ENCODE measurements at regions not wholly inside any gene's neighbourhood (a gene's known extent, or its start where the extent isn't known, plus 50 kb on each side); places are given as distances from the start of the nearest gene placed in this dataset.

DNA sequence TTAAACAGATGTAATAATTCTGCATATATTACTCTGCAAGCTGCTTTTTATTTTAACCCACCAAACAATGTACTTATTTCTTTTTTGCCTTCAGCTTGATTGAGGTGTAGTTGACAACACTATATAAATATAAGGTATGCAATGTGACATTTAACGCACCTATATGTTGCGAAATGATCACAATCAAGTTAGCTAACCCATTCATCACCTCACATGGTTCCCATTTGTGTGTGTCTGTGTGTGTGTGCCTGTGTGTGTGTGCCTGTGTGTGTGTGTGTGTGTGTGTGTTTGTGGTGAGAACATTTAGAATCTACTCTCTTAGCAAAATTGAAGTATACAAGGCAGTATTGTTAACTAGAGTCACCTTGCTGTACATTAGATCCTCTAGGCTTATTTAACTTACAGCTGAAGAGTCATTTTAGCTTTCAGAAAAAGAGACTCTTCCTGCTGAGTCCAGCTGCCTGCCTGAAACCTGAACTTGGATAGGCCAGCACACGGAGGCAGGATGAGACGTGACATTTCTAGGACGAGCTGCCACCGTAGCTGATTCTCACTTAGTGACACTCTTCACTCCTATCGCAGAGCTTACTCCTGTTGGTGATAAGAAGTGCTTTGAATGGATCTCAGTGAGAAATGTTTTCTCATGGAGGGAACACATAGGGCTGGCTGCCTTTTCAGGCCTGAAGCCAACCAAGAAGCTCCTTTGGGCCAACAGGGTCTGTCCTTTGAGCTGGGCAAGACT lies 126.5 kb upstream of the RIPOR2 start:
- ATAC-seq (no peak), DNase-seq (no peak)
- peaks cover 2% of the 10 kb centered on the region for H3K36me3 Mint-ChIP-seq
- H3K27ac Mint-ChIP-seq: no peak overlapping the region
- H3K4me3 Mint-ChIP-seq: no peak overlapping the region
- H3K4me1 Mint-ChIP-seq: peaks cover 7% of the 10 kb centered on the region
- CTCF ChIA-PET: interaction anchor here (1.2 to 2.3 kb wide), 7 partner anchors 8 to 36 kb away, joined by 3 to 9 read pairs (median 4); no protein-coding TSS in a partner anchor
- H3K27me3 Mint-ChIP-seq: peaks cover under 1% of the 10 kb centered on the region
- no peaks in the 10 kb centered on the region for H3K9me3 Mint-ChIP-seq (ENCODE audit: low read depth)

DNA sequence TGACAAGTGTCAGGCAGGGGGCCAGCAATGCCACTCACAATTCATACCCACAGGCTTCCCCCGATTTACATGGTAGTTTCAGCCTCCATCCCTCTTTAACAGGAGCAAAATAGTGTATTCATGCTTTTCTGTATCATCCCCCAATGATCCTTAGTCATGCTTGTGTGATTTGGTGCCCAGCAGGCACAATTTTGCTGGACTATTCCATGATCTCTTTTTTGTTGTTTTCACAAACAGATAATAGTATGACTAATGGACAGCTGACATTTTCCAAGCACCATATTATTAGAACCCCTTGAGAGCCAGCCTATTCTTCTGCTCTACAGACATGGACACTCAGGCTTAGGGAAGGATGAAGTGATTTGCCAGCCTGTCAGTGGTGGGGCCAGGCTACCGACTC lies 128.2 kb upstream of the RIPOR2 start:
- no peaks in the 10 kb centered on the region for H3K4me1 Mint-ChIP-seq
- no peak overlapping the region for H3K4me3 Mint-ChIP-seq
- H3K27me3 Mint-ChIP-seq: peaks cover 6% of the 10 kb centered on the region
- no peak overlapping the region for H3K27ac Mint-ChIP-seq
- H3K36me3 Mint-ChIP-seq: peaks cover 2% of the 10 kb centered on the region
- ATAC-seq (no peak), DNase-seq (no peak)
- CTCF ChIA-PET: interaction anchor here (1.9 kb wide), 2 partner anchors 10 to 21 kb away, joined by 4 to 6 read pairs; no protein-coding TSS in a partner anchor
- H3K9me3 Mint-ChIP-seq (ENCODE audit: low read depth): no peaks in the 10 kb centered on the region

DNA sequence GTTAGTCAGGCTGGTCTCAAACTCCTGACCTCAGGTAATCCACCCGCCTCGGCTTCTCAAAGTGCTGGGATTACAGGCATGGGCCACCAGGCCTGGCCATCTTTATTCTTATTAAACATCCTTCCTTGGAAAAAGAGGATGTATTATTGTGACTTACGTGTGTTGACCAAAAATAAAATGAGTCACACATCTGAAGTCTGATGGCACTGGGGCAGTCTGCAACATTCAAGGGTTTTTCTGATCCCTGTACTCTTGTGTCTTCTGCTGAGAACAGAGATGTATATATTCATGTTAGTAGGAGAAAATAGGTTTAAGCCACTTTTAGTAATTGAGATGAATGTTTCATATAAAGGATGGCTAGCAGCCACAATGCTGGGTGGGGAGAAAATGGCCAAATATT lies 129.9 kb upstream of the RIPOR2 start:
- Mint-ChIP-seq H3K27ac (no peak overlapping the region), H3K27me3 (peaks cover 6% of the 10 kb centered on the region), H3K4me3 (no peak overlapping the region), H3K9me3 (ENCODE audit: low read depth) (peaks cover 4% of the 10 kb centered on the region), H3K36me3 (peaks cover 2% of the 10 kb centered on the region), H3K4me1 (peaks cover 1% of the 10 kb centered on the region)
- no peak for DNase-seq
- no peak for ATAC-seq
- CTCF ChIA-PET: interaction anchor here (2.0 kb wide), 1 partner anchor 39 kb away, joined by 8 read pairs; no protein-coding TSS in a partner anchor

DNA sequence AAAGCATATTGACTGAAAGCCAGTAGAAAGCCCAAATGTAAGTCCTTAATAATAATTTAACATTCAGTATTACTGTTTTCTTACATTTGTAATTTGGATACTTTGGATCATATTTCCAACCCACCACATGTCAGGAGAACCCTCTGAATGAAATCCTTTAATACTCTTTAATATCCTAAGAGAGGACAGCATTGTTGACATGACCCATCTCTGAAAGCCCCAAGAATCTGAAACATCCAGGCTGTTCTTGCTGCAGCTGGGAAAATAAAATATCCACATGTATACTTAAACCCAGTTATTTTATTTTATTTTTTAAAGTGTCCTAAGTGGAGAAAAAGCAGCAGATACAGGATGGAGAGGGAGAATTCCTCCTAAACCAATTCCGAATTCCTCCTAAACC lies 130.8 kb upstream of the RIPOR2 start:
- DNase-seq (no peak), ATAC-seq (no peak)
- H3K4me1 Mint-ChIP-seq: peaks cover 5% of the 10 kb centered on the region
- CTCF ChIA-PET: interaction anchor here (2.0 kb wide), 1 partner anchor 40 kb away, joined by 8 read pairs; no protein-coding TSS in a partner anchor
- H3K36me3 Mint-ChIP-seq: peaks cover 2% of the 10 kb centered on the region
- H3K27me3 Mint-ChIP-seq: peaks cover 6% of the 10 kb centered on the region
- H3K4me3 Mint-ChIP-seq: no peak overlapping the region
- H3K9me3 Mint-ChIP-seq (ENCODE audit: low read depth): peaks cover 4% of the 10 kb centered on the region
- H3K27ac Mint-ChIP-seq: no peak overlapping the region

DNA sequence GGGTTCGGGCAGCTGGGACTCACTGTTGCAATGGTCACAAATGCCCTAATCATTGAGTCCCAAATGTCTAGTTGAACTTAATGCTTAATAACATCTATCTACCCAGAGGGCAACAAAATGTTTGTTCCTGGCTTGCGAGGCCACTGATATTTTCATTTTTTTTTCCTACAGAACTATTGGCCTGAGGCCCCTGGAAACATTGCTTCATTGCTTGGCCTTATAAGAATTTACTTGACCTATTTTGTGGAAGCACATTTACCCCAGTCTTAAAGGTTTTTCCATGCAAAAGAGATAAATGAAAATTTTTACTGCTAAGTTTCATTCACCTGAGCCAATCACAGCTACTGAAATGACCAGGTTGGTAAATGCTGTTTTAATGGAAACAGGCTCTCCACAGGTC lies 133.1 kb upstream of the RIPOR2 start:
- DNase-seq (no peak), ATAC-seq (no peak)
- H3K9me3 Mint-ChIP-seq (ENCODE audit: low read depth): peaks cover 4% of the 10 kb centered on the region
- no peak overlapping the region for H3K4me3 Mint-ChIP-seq
- CTCF ChIA-PET: interaction anchor here (1.9 kb wide), 1 partner anchor 42 kb away, joined by 10 read pairs; no protein-coding TSS in a partner anchor
- peaks cover 6% of the 10 kb centered on the region for H3K27me3 Mint-ChIP-seq
- peaks cover 2% of the 10 kb centered on the region for H3K36me3 Mint-ChIP-seq
- H3K27ac Mint-ChIP-seq: no peak overlapping the region
- H3K4me1 Mint-ChIP-seq: peaks cover 5% of the 10 kb centered on the region

DNA sequence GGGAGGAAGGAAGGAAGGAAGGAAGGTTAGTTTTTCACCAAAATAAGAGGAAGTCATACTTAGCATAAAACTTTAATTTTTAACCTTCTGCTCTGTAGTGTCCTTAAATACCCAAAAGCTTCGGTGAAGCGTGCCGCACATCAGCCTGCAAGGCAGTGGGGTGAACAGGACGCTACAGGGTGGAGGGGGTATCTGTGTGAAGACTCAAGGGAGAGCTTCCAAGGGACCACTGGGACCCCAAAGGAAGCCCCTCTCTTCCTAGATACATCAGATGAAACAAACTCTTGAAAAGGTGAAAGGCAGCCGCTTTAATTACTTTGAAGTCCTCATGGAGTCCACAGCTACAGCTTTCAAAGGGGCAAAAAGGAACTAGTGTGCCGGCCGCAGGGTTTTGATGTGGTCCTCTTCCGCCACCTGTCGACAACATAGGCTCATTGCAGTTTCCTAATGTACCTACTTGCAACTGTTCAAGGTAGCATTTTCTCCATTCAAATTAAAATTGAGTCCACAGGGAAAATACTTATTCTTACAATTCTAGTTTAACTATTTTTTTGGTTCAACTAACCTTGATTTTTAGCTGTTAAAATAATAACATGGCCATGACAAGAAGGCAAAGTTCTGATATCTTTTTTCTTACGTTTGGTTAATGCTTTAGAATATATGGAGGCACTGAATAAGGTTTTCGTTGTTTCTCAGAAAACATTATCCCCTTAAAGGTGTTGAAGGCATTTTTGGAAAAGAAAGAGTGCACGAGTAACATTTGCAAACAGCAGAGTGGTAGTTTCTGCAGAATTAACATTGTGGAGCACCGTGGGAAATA lies 135.0 kb upstream of the RIPOR2 start:
- Mint-ChIP-seq H3K4me3 (peak overlapping the region; percentile 57), H3K27me3 (peaks cover 6% of the 10 kb centered on the region), H3K4me1 (peaks cover 5% of the 10 kb centered on the region), H3K27ac (peak overlapping the region; percentile 86), H3K9me3 (ENCODE audit: low read depth) (peaks cover 4% of the 10 kb centered on the region), H3K36me3 (peaks cover 2% of the 10 kb centered on the region)
- CTCF ChIA-PET: interaction anchor here (0.6 to 2.7 kb wide), 37 partner anchors 9 to 300 kb away, joined by 3 to 73 read pairs (median 5); partner anchors contain the start of genes GMNN and RIPOR2
- ATAC-seq (peak; percentile 94), DNase-seq (peak; percentile 89)

DNA sequence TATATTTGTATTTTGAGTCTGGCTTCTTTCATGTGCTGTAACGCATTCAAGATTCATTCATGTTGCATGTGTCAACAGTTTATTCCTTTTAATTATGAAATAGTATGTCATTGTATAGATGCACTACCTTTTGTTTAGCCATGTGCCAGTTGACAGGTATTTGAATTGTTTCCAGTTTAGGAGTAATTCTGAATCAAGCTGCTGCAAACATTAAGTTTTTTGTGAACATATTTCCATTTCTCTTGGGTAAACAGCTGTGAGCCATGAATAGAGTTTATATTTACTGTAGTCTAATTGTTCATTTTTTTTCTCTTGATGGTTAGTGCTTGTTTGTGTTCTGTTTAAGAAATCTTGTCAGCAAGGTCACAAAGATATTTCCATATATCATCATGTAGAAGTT lies 142.4 kb upstream of the RIPOR2 start:
- Mint-ChIP-seq H3K27me3 (no peaks in the 10 kb centered on the region), H3K4me1 (no peaks in the 10 kb centered on the region), H3K27ac (no peak overlapping the region), H3K9me3 (ENCODE audit: low read depth) (no peaks in the 10 kb centered on the region), H3K4me3 (no peak overlapping the region), H3K36me3 (peaks cover 14% of the 10 kb centered on the region)
- no peak for ATAC-seq
- CTCF ChIA-PET: no interaction called here
- no peak for DNase-seq

DNA sequence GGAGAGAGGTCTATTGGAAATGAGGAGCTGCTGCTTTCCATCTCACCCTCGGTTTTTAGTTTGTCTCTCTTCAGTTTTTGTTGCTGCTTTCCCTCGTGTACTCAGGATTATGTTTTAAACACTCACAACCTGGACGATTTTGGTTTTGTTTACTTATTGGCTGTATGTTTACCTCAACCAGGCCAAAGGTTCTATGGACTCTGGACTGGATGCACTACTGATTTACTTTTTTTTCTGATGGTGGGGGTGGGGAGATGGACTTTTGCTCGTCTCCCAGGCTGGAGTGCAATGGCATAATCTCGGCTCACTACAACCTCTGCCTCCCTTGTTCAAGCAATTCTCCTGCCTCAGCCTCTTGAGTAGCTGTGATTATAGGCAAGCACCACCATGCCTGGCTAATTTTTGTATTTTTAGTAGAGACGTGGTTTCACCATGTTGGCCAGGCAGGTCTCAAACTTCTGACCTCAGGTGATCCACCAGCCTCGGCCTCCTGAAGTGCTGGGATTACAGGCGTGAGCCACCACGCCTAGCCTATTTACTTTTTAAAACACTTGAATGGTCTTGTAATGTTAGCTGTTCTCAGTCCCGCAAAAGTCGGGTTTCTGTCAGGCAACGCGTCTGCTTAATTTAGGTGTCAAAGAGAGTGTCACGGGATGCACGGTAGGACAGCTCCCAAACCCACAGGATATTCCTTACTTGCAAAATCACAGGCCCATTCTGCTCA lies 148.2 kb upstream of the RIPOR2 start:
- Mint-ChIP-seq H3K9me3 (ENCODE audit: low read depth) (no peaks in the 10 kb centered on the region), H3K27ac (peak overlapping the region; percentile 44), H3K27me3 (no peaks in the 10 kb centered on the region), H3K36me3 (peaks cover 33% of the 10 kb centered on the region), H3K4me3 (no peak overlapping the region), H3K4me1 (peaks cover 9% of the 10 kb centered on the region)
- DNase-seq (no peak), ATAC-seq (no peak)
- CTCF ChIA-PET: interaction anchor here (2.5 kb wide), 1 partner anchor 13 kb away, joined by 10 read pairs; no protein-coding TSS in a partner anchor

DNA sequence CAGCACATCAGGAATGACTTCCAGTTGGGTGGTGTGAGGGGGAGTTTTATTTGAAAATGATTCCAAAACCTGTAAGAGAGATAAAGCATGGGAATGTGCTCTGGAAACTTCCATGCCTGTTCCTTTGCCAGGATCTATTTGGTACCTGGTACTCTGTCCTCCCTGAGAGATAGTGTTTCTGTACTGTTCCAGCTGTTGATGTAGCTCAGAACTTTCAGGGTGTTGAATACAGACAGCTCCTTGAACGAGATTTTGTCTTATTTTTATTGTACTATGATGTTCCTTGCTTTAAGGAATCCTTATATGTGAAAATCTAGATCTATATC lies 148.7 kb upstream of the RIPOR2 start:
- H3K36me3 Mint-ChIP-seq: peaks cover 37% of the 10 kb centered on the region
- H3K9me3 Mint-ChIP-seq (ENCODE audit: low read depth): no peaks in the 10 kb centered on the region
- H3K4me3 Mint-ChIP-seq: no peak overlapping the region
- DNase-seq (no peak), ATAC-seq (no peak)
- no peak overlapping the region for H3K27ac Mint-ChIP-seq
- H3K27me3 Mint-ChIP-seq: no peaks in the 10 kb centered on the region
- H3K4me1 Mint-ChIP-seq: peaks cover 10% of the 10 kb centered on the region
- CTCF ChIA-PET: interaction anchor here (2.5 kb wide), 1 partner anchor 13 kb away, joined by 10 read pairs; no protein-coding TSS in a partner anchor

DNA sequence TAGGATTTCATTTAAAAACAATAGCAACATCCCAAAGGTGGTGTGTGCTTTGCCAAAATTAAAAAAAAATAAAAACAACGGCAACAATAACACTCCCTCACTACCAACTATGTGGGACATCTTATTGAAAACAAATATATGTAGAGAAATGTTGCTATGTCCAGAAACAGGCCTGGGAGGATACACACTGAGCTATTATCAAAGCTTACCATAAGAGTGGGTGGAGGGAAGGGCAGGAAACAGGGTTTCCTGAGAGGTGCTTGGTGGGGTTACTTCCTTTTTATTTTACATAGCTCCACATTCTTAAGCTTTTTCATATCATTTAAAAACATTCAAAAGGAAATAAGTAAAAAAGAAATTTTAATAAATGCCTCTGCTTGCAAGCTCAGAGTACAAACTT lies 150.0 kb upstream of the RIPOR2 start:
- H3K4me3 Mint-ChIP-seq: no peak overlapping the region
- H3K9me3 Mint-ChIP-seq (ENCODE audit: low read depth): no peaks in the 10 kb centered on the region
- CTCF ChIA-PET: interaction anchor here (1.0 to 2.5 kb wide), 4 partner anchors 9 to 59 kb away, joined by 3 to 10 read pairs (median 4); no protein-coding TSS in a partner anchor
- peak overlapping the region; percentile 38 for H3K27ac Mint-ChIP-seq
- peak; percentile 69 for ATAC-seq
- H3K36me3 Mint-ChIP-seq: peaks cover 37% of the 10 kb centered on the region
- DNase-seq: no peak
- no peaks in the 10 kb centered on the region for H3K27me3 Mint-ChIP-seq
- peaks cover 14% of the 10 kb centered on the region for H3K4me1 Mint-ChIP-seq

DNA sequence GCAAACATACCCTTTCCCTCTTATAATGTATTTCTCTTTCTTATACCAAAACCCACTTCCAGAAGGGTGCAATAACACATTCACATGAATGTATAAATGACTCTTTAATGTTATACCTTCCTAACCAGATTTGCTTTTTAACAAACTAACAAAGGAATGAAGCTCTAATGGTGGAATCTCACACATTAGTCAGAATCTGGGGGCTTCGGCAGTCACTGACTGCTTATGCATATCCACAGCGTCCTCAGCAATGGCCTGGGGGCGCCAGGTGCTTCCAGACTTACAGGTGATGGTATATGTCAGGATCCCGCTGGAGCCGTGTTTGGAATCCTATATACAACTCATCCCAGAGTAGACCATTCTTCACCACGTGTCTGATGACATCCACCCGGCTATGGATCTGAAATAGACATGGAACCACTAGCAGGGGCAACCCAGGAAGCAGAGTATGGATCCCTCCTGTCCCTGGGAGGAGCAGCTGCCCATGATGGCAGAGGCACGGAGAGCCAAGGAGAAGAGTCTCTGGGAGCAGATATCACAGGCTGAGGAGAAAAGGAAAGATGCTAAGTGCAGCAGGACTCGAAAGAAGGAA lies 150.8 kb upstream of the RIPOR2 start:
- H3K36me3 Mint-ChIP-seq: peaks cover 42% of the 10 kb centered on the region
- H3K4me1 Mint-ChIP-seq: peaks cover 14% of the 10 kb centered on the region
- ATAC-seq (no peak), DNase-seq (no peak)
- H3K9me3 Mint-ChIP-seq (ENCODE audit: low read depth): no peaks in the 10 kb centered on the region
- H3K27ac Mint-ChIP-seq: no peak overlapping the region
- H3K27me3 Mint-ChIP-seq: no peaks in the 10 kb centered on the region
- H3K4me3 Mint-ChIP-seq: no peak overlapping the region
- CTCF ChIA-PET: interaction anchor here (1.1 to 1.6 kb wide), 2 partner anchors 8 to 59 kb away, joined by 3 read pairs; no protein-coding TSS in a partner anchor

DNA sequence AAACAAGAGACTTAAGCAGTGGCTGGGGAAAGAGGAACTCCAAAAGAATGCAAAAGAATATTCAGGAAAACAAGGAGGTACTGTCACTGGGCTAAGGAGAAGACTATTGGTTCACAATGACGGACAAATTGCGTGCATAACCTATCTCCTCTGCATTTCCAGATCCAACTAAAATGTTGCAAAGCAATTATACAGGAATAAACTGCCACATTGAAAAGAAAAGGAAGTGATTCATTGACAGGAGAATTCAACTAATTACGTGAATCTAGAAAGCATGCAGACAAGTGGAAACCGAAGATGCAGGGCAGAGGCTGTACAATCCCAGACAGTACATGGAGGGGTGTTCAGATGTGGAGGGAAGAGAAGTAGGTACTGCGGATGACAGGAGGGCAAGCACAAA lies 152.8 kb upstream of the RIPOR2 start:
- peaks cover 48% of the 10 kb centered on the region for H3K36me3 Mint-ChIP-seq
- CTCF ChIA-PET: no interaction called here

DNA sequence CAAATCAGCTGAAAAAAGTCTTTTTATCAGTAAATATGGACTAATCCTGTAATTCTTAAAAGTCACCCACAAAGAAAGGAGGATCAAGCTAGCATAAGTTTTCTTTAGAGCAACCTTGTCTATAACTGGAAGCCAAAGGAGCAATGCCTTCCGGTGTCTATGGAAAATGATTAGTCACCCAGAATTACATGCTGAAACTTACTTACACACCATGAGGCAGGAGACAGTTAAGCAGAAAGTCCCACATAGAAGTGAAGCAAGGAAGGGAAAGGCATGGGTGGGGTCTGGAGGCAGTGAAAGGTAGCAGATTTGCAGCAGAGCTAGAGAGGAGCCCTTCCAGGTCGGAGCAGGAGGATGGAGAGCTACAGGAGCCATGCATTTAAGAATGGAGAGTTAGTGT lies 153.7 kb upstream of the RIPOR2 start:
- CTCF ChIA-PET: interaction anchor here (2.0 kb wide), 1 partner anchor 18 kb away, joined by 8 read pairs; no protein-coding TSS in a partner anchor
- Mint-ChIP-seq H3K27ac (peak overlapping the region; percentile 34), H3K36me3 (peaks cover 49% of the 10 kb centered on the region), H3K4me1 (peaks cover 15% of the 10 kb centered on the region), H3K9me3 (ENCODE audit: low read depth) (no peaks in the 10 kb centered on the region), H3K27me3 (no peaks in the 10 kb centered on the region), H3K4me3 (no peak overlapping the region)
- no peak for ATAC-seq
- no peak for DNase-seq

More for the DNA sequence above, 152.8 kb upstream of the RIPOR2 start:
- no peak for ATAC-seq
- peaks cover 16% of the 10 kb centered on the region for H3K4me1 Mint-ChIP-seq
- H3K27ac Mint-ChIP-seq: no peak overlapping the region
- no peaks in the 10 kb centered on the region for H3K9me3 Mint-ChIP-seq (ENCODE audit: low read depth)
- H3K27me3 Mint-ChIP-seq: no peaks in the 10 kb centered on the region
- DNase-seq: no peak
- H3K4me3 Mint-ChIP-seq: no peak overlapping the region

All from activated CD8-positive, alpha-beta memory T cell treated with anti-CD3 and anti-CD28 coated beads, Interleukin-2, amount 10 ng/mL, durations not matched to agents 7 days and 5 days (primary cell).